ENCODE measurements at regions not wholly inside any gene's neighbourhood (a gene's known extent, or its start where the extent isn't known, plus 50 kb on each side); places are given as distances from the start of the nearest gene placed in this dataset.

GRCh38 chr1:55612988-55613387 lies 397.8 kb upstream of the USP24 start:
- ChIA-PET CTCF (ENCODE audit: low intra/inter-chr PET ratio, low total read pairs) (no interaction called here), POLR2A (no interaction called here)
- H3K36me3 ChIP-seq (replicated peaks in 1 of 2; ENCODE audit: control insufficient read depth in 1 of 2, insufficient read depth in 2 of 2, low read length in 2 of 2), result no peaks in the 10 kb centered on the region
- no peak overlapping the region for H3K9ac ChIP-seq (ENCODE audit: insufficient read depth, low read depth, low read length)
- no peak overlapping the region for H3K27ac ChIP-seq (ENCODE audit: extremely low read length, insufficient read depth, low read length)
- in situ Hi-C loops (cut with HindIII; ENCODE audit: extremely low pct_ligation_motif_present, low pct_unique_long_range_greater_than_20kb) (no loop called here), intact Hi-C loops (cut with micrococcal nuclease; ENCODE audit: unreplicated experiment) (no loop called here)
- FAIRE-seq, result no peak
- peaks cover 10% of the 10 kb centered on the region for H3K9me3 ChIP-seq (ENCODE audit: low read length)
- no peak overlapping the region for H3K4me2 ChIP-seq (ENCODE audit: low read depth, low read length)
- no peaks in the 10 kb centered on the region; a peak in 1 of 5 replicates for H3K27me3 ChIP-seq (ENCODE audit: control insufficient read depth in 1 of 2, insufficient read depth in 2 of 2, low read length in 2 of 2)
- DNase-seq (ENCODE audit: low spot score), result no peak
- BruUV-seq (replicated peaks), result no TSS peak
- 2% methylated on average over 2 of the region's 2 CpGs for WGBS (ENCODE audit: low lambda C conversion rate)
- no peak overlapping the region for H2AFZ ChIP-seq (ENCODE audit: low read length)
- no peaks in the 10 kb centered on the region for H4K20me1 ChIP-seq (ENCODE audit: insufficient read depth, low read length)
- H3K79me2 ChIP-seq (ENCODE audit: insufficient read depth, low read length), result no peaks in the 10 kb centered on the region
- ATAC-seq, result no peak
- H3K4me3 ChIP-seq (replicated peaks in 1 of 3; ENCODE audit: insufficient read depth in 1 of 3, low read depth in 2 of 3, low read length in 3 of 3), result no peak overlapping the region
- H3K4me1 ChIP-seq (ENCODE audit: insufficient read depth, low read length), result peaks cover 19% of the 10 kb centered on the region
- TF ChIP-seq ZSCAN12 (CRISPR knock-in tag; IDR thresholded peaks at IDR 0.05) (no peak), HHEX (CRISPR knock-in tag; IDR thresholded peaks at IDR 0.05) (no peak), MYPOP (CRISPR knock-in tag; IDR thresholded peaks at IDR 0.05) (no peak), FOXP4 (CRISPR knock-in tag; IDR thresholded peaks at IDR 0.05) (no peak), ZNF747 (CRISPR knock-in tag; IDR thresholded peaks at IDR 0.05; ENCODE audit: borderline replicate concordance) (no peak), ZFYVE20 (CRISPR knock-in tag; IDR thresholded peaks at IDR 0.05; ENCODE audit: borderline replicate concordance, low read depth) (no peak), ADNP (CRISPR knock-in tag; IDR thresholded peaks at IDR 0.05) (no peak), NONO (IDR thresholded peaks at IDR 0.05) (no peak), NONO (CRISPR knock-in tag; conservative IDR thresholded peaks at IDR 0.05) (no peak), ZNF639 (CRISPR knock-in tag; conservative IDR thresholded peaks at IDR 0.05) (no peak), NFE2L2 (IDR thresholded peaks at IDR 0.05; ENCODE audit: low read length) (no peak), ZNF317 (CRISPR knock-in tag; IDR thresholded peaks at IDR 0.05) (no peak), ZNF274 (CRISPR knock-in tag; IDR thresholded peaks at IDR 0.05) (no peak), MEIS2 (CRISPR knock-in tag; IDR thresholded peaks at IDR 0.05) (no peak), ARNTL (CRISPR knock-in tag; IDR thresholded peaks at IDR 0.05) (no peak), GFI1 (CRISPR knock-in tag; IDR thresholded peaks at IDR 0.05; ENCODE audit: borderline replicate concordance) (no peak)
- TF ChIP-seq, protein P1, sequence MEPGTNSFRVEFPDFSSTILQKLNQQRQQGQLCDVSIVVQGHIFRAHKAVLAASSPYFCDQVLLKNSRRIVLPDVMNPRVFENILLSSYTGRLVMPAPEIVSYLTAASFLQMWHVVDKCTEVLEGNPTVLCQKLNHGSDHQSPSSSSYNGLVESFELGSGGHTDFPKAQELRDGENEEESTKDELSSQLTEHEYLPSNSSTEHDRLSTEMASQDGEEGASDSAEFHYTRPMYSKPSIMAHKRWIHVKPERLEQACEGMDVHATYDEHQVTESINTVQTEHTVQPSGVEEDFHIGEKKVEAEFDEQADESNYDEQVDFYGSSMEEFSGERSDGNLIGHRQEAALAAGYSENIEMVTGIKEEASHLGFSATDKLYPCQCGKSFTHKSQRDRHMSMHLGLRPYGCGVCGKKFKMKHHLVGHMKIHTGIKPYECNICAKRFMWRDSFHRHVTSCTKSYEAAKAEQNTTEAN (CRISPR knock-in tag; conservative IDR thresholded peaks at IDR 0.05), result no peak
- TF ChIP-seq, protein P2, sequence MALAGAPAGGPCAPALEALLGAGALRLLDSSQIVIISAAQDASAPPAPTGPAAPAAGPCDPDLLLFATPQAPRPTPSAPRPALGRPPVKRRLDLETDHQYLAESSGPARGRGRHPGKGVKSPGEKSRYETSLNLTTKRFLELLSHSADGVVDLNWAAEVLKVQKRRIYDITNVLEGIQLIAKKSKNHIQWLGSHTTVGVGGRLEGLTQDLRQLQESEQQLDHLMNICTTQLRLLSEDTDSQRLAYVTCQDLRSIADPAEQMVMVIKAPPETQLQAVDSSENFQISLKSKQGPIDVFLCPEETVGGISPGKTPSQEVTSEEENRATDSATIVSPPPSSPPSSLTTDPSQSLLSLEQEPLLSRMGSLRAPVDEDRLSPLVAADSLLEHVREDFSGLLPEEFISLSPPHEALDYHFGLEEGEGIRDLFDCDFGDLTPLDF (CRISPR knock-in tag; IDR thresholded peaks at IDR 0.05), result no peak
